Breast epithelium (tissue), 3 donors: ENCODE measurements at regions not wholly inside any gene's neighbourhood (a gene's known extent, or its start where the extent isn't known, plus 50 kb on each side); places are given as distances from the start of the nearest gene placed in this dataset.

Experiments used
- POLR2A ChIP-seq: fragments of 450-650 bp; IDR thresholded peaks from one replicate; pipeline ENCODE4 v1.6.1; 2016; ENCODE audit warnings: antibody characterized with exemption, mild to moderate bottlenecking, moderate library complexity
- TF ChIP-seq, protein P1 (sequence below), 3 donors: fragments of 450-650 bp; IDR thresholded peaks; one replicate each; pipeline ENCODE4 v1.5.1; 2016 to 2017; ENCODE audit warnings: antibody characterized with exemption in 3 of 3, mild to moderate bottlenecking in 3 of 3, moderate library complexity in 3 of 3

- TF ChIP-seq, protein P1, sequence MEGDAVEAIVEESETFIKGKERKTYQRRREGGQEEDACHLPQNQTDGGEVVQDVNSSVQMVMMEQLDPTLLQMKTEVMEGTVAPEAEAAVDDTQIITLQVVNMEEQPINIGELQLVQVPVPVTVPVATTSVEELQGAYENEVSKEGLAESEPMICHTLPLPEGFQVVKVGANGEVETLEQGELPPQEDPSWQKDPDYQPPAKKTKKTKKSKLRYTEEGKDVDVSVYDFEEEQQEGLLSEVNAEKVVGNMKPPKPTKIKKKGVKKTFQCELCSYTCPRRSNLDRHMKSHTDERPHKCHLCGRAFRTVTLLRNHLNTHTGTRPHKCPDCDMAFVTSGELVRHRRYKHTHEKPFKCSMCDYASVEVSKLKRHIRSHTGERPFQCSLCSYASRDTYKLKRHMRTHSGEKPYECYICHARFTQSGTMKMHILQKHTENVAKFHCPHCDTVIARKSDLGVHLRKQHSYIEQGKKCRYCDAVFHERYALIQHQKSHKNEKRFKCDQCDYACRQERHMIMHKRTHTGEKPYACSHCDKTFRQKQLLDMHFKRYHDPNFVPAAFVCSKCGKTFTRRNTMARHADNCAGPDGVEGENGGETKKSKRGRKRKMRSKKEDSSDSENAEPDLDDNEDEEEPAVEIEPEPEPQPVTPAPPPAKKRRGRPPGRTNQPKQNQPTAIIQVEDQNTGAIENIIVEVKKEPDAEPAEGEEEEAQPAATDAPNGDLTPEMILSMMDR (IDR thresholded peaks at IDR 0.05): no peak
- no peak for TF ChIP-seq POLR2A
Observed at GRCh38 chr10:114881417-114881816, 56.6 kb upstream of the TRUB1 start.
